GM20431 (cell line): ENCODE measurements at regions not wholly inside any gene's neighbourhood (a gene's known extent, or its start where the extent isn't known, plus 50 kb on each side); places are given as distances from the start of the nearest gene placed in this dataset.
"Not testable (repeated sequence)": the region's sequence is repeated elsewhere in the genome, so short reads cannot be mapped to it uniquely, and the experiment has no call there.

Experiments used
- in situ Hi-C: fragments of 300-500 bp; cut with MseI, MboI; formaldehyde crosslinking; loops from one replicate; pipeline ENCODE4 v1.15.0; 2020; ENCODE audit warnings: low sequenced_read_pairs; ENCODE audit not compliant: unreplicated experiment

GRCh38 chrY:7745581-7745901 is 834.0 kb upstream of the AMELY start:
- in situ Hi-C loops: no loop called here

- in situ Hi-C loops: no loop called here
These were observed 833.4 kb upstream of the AMELY start for GRCh38 chrY:7744691-7745580.

GRCh38 chrY:7736847-7737365 is 825.4 kb upstream of the AMELY start:
- in situ Hi-C loops: no loop called here

GRCh38 chrY:7731651-7732050 is 820.1 kb upstream of the AMELY start:
- in situ Hi-C loops: no loop called here

- in situ Hi-C loops: no loop called here
These were observed 819.1 kb upstream of the AMELY start for GRCh38 chrY:7730664-7731063.

GRCh38 chrY:7730071-7730470 is 818.5 kb upstream of the AMELY start:
- in situ Hi-C loops: no loop called here

- in situ Hi-C loops: no loop called here
These were observed 817.9 kb upstream of the AMELY start for GRCh38 chrY:7729318-7730011.

- in situ Hi-C loops: no loop called here
These were observed 817.4 kb upstream of the AMELY start for GRCh38 chrY:7728935-7729317.

GRCh38 chrY:7725791-7726460 is 814.4 kb upstream of the AMELY start:
- in situ Hi-C loops: no loop called here

GRCh38 chrY:7723991-7724632 is 812.6 kb upstream of the AMELY start:
- in situ Hi-C loops: no loop called here

- in situ Hi-C loops: no loop called here
These were observed 811.6 kb upstream of the AMELY start for GRCh38 chrY:7723127-7723526.

- in situ Hi-C loops: no loop called here
These were observed 811.0 kb upstream of the AMELY start for GRCh38 chrY:7722566-7722965.

GRCh38 chrY:7720974-7721373 is 809.4 kb upstream of the AMELY start:
- in situ Hi-C loops: no loop called here

GRCh38 chrY:7719271-7719670 is 807.7 kb upstream of the AMELY start:
- in situ Hi-C loops: no loop called here

GRCh38 chrY:7718626-7719025 is 807.1 kb upstream of the AMELY start:
- in situ Hi-C loops: no loop called here

- in situ Hi-C loops: no loop called here
These were observed 806.6 kb upstream of the AMELY start for GRCh38 chrY:7718126-7718525.

- in situ Hi-C loops: no loop called here
These were observed 802.9 kb upstream of the AMELY start for GRCh38 chrY:7714426-7714825.

GRCh38 chrY:7713738-7714137 is 802.2 kb upstream of the AMELY start:
- in situ Hi-C loops: not testable (repeated sequence)

- in situ Hi-C loops: no loop called here
These were observed 800.7 kb upstream of the AMELY start for GRCh38 chrY:7712289-7712688.

GRCh38 chrY:7703578-7704140 is 792.1 kb upstream of the AMELY start:
- in situ Hi-C loops: no loop called here
